Cardiac fibroblast (primary cell): ENCODE measurements at regions not wholly inside any gene's neighbourhood (a gene's known extent, or its start where the extent isn't known, plus 50 kb on each side); places are given as distances from the start of the nearest gene placed in this dataset.

ENCODE experiments used
- DNase-seq, 2 donors: peaks; one replicate each; pipeline versions ENCODE4 v3.0.0 to v3.0.0-alpha.2; 2010; ENCODE audit warnings: low read depth in 2 of 2
- H3K4me3 ChIP-seq, 2 donors: replicated peaks in 1 of 2; 1 replicate in 1 of 2; 2 replicates in 1 of 2; pipeline ENCODE4 v1.5.1; 2011; ENCODE audit warnings: low read depth in 2 of 2, low read length in 2 of 2, mild to moderate bottlenecking in 2 of 2, moderate library complexity in 1 of 2
- CTCF ChIP-seq: IDR thresholded peaks from one replicate; pipeline ENCODE4 v1.5.1; 2011; ENCODE audit warnings: low read depth, mild to moderate bottlenecking, low read length, inconsistent platforms

GRCh38 chr15:53404930-53405493 lies 354.5 kb downstream of the WDR72 start:
- DNase-seq = no peak
- no peak for TF ChIP-seq CTCF
- no peak overlapping the region for H3K4me3 ChIP-seq

- H3K4me3 ChIP-seq = no peak overlapping the region
- DNase-seq = no peak
- TF ChIP-seq CTCF = no peak
Measured at GRCh38 chr15:53401503-53401902, 358.0 kb downstream of the WDR72 start.

GRCh38 chr15:53400986-53401385 lies 358.5 kb downstream of the WDR72 start:
- H3K4me3 ChIP-seq = no peak overlapping the region
- no peak for DNase-seq
- TF ChIP-seq CTCF = no peak

- no peak overlapping the region for H3K4me3 ChIP-seq
- DNase-seq = no peak
- no peak for TF ChIP-seq CTCF
Measured at GRCh38 chr15:53397041-53397616, 362.3 kb downstream of the WDR72 start.

- TF ChIP-seq CTCF = no peak
- DNase-seq = no peak
- H3K4me3 ChIP-seq = no peak overlapping the region
Measured at GRCh38 chr15:53395871-53396270, 363.6 kb downstream of the WDR72 start.

GRCh38 chr15:53390549-53390948 lies 368.9 kb downstream of the WDR72 start:
- DNase-seq = no peak
- TF ChIP-seq CTCF = no peak
- H3K4me3 ChIP-seq = no peak overlapping the region
